ENCODE measurements at regions not wholly inside any gene's neighbourhood (a gene's known extent, or its start where the extent isn't known, plus 50 kb on each side); places are given as distances from the start of the nearest gene placed in this dataset.

DNA sequence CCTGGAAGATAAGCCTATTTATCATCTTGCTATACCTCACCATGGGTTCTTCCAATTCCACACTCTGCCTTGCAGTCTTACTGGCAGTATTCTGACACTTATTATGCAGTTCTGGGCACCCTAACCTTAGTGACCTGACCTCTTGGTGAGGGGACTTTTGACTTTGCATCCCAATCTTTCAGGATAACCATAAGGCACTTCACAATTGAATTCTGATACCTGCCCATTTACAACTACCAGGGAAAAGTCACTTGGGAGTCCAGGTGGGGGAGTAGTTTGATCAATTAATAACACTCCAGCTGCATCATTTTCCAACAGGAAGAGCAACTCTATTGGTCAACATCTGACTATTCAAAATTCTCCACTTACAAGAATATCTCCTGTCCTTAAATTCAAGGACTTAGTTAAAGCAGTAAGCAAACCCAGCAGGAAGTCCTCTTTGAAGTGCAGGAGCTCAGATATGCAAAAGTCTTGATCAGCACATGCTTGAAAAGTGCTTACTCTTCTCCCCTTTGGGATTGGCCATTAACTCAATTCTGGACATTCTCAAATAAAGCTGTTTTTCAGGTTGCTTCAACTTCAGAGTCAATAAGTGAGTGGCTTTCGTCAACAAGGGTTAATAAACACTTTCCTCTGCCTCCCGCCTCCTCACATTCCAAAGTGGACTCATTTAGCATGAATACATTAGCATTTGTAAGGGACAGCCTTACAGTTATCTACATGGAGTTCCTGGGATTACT lies 177.4 kb upstream of the NRIP1 start:
- TF ChIP-seq CTCF (conservative IDR thresholded peaks at IDR 0.05), result no peak; the same call in 1 of the 2 replicates
- no peak overlapping the region for H3K27ac ChIP-seq

- TF ChIP-seq CTCF (conservative IDR thresholded peaks at IDR 0.05), result no peak
- H3K27ac ChIP-seq, result no peak overlapping the region
Measured at GRCh38 chr21:15242906-15243305, 178.1 kb upstream of the NRIP1 start.

- no peak overlapping the region for H3K27ac ChIP-seq
- no peak for TF ChIP-seq CTCF (conservative IDR thresholded peaks at IDR 0.05)
Measured at GRCh38 chr21:15243406-15243805, 178.6 kb upstream of the NRIP1 start.

DNA sequence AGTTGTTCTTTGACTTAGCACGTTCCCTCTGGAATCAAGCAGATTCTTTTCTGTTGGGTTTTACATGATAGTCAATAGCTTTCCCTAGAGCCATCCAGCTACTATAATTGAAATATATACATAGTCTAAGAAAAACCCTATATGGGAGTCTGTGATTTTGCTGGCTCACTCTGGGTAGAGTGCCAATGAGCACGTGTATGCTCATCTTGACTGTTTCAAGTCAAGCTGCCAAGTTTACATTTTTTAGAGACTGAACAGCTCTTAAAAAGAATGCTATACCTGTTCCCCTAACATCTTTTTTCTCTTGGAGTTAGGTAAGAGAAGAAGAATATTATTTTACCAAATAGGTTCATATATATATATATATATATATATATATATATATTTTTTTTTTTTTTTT lies 182.8 kb upstream of the NRIP1 start:
- no peak for TF ChIP-seq CTCF (conservative IDR thresholded peaks at IDR 0.05)
- H3K27ac ChIP-seq, result no peak overlapping the region

GRCh38 chr21:15249285-15249993 lies 184.6 kb upstream of the NRIP1 start:
- no peak overlapping the region for H3K27ac ChIP-seq
- TF ChIP-seq CTCF (conservative IDR thresholded peaks at IDR 0.05), result no peak

DNA sequence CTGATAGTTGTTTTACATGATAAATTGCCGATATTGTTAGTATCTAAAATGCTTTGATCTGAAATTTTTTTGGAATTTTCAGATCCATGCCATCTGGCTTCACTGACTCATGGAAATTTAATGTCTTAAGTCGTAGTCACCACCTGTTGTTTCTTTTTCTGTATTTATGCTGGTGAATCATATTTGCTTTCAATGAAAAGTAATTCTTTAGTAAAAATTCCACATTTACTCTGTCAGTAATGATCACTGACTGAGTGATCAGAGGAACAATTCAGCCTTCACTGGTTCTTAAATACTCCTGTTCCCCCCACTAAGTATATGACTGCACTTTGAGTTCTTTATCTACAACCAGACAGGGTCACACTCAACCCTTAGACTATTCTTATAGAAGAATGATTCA lies 185.6 kb upstream of the NRIP1 start:
- no peak overlapping the region for H3K27ac ChIP-seq
- no peak for TF ChIP-seq CTCF (conservative IDR thresholded peaks at IDR 0.05)

DNA sequence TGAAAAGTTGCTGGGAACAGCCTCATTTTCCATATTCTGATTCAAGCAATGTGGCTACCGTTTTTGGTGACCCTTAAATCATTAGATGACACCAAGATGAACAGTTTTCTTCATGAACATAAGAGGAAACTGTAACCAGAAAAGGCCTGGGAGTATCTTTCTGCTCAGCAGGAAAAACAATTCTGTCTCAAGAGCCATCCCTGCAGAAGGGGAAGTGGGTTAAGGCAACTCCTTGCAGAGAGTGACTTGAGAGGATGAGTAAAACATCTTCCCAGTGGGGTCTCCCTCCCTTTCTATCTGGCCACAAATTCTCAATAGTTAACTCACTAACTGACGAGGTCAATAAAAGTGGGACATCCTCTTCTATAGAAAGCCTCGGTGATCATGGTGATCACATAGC lies 187.6 kb upstream of the NRIP1 start:
- TF ChIP-seq CTCF (conservative IDR thresholded peaks at IDR 0.05), result no peak

More for the DNA sequence above, 187.6 kb upstream of the NRIP1 start:
- no peak overlapping the region for H3K27ac ChIP-seq

Data from VCaP (cell line).